Activated T-cell treated with anti-CD3 and anti-CD28 coated beads, Interleukin-2, amount 50 U/mL, for 4 hours (primary cell): ENCODE measurements at regions not wholly inside any gene's neighbourhood (a gene's known extent, or its start where the extent isn't known, plus 50 kb on each side); places are given as distances from the start of the nearest gene placed in this dataset.
"Not testable (repeated sequence)": the region's sequence is repeated elsewhere in the genome, so short reads cannot be mapped to it uniquely, and the experiment has no call there.

Experiments used
- ATAC-seq, 2 donors: fragments of 200-7000 bp; cut with Tn5 transposase; one replicate each; pipeline ENCODE4 v1.10.0; 2021
- DNase-seq: peaks from one replicate; pipeline ENCODE4 v3.0.0-alpha.2; 2020
- H3K27me3 Mint-ChIP-seq: one replicate; pipeline ENCODE4 v1.8.0; 2021; ENCODE audit warnings: low read depth, mixed read lengths
- H3K36me3 Mint-ChIP-seq: one replicate; pipeline ENCODE4 v1.8.0; 2022; ENCODE audit warnings: mixed read lengths; ENCODE audit not compliant: insufficient read depth
- H3K4me1 Mint-ChIP-seq: one replicate; pipeline ENCODE4 v1.8.0; 2021; ENCODE audit warnings: low read depth, mixed read lengths
- H3K4me3 Mint-ChIP-seq: one replicate; pipeline ENCODE4 v1.8.0; 2021; ENCODE audit warnings: mild to moderate bottlenecking, moderate library complexity, mixed read lengths
- H3K9me3 Mint-ChIP-seq: one replicate; pipeline ENCODE4 v1.8.0; 2021; ENCODE audit warnings: mixed read lengths

GRCh38 chr3:78266550-78266949 lies 1226.7 kb downstream of the ROBO2 start:
- peaks cover 23% of the 10 kb centered on the region for H3K9me3 Mint-ChIP-seq
- DNase-seq, H3K36me3 Mint-ChIP-seq, H3K4me3 Mint-ChIP-seq, H3K4me1 Mint-ChIP-seq, H3K27me3 Mint-ChIP-seq, ATAC-seq: not testable (repeated sequence)

- H3K9me3 Mint-ChIP-seq = peaks cover 23% of the 10 kb centered on the region
- no peak overlapping the region for H3K4me3 Mint-ChIP-seq
- DNase-seq = no peak
- no peaks in the 10 kb centered on the region for H3K4me1 Mint-ChIP-seq
- ATAC-seq = no peak
- H3K36me3 Mint-ChIP-seq = no peaks in the 10 kb centered on the region
- no peaks in the 10 kb centered on the region for H3K27me3 Mint-ChIP-seq
These were observed 1227.3 kb downstream of the ROBO2 start for GRCh38 chr3:78267235-78267634.

- H3K27me3 Mint-ChIP-seq = no peaks in the 10 kb centered on the region
- no peaks in the 10 kb centered on the region for H3K36me3 Mint-ChIP-seq
- ATAC-seq = no peak
- no peaks in the 10 kb centered on the region for H3K4me1 Mint-ChIP-seq
- DNase-seq = no peak
- peaks cover 17% of the 10 kb centered on the region for H3K9me3 Mint-ChIP-seq
- no peak overlapping the region for H3K4me3 Mint-ChIP-seq
These were observed 1228.2 kb downstream of the ROBO2 start for GRCh38 chr3:78268087-78268486.

GRCh38 chr3:78268716-78269668 lies 1229.1 kb downstream of the ROBO2 start:
- no peak overlapping the region for H3K4me3 Mint-ChIP-seq
- peak in 1 of 2 donors; percentile 23 for ATAC-seq
- H3K9me3 Mint-ChIP-seq = peaks cover 16% of the 10 kb centered on the region

GRCh38 chr3:78273326-78273725 lies 1233.4 kb downstream of the ROBO2 start:
- Mint-ChIP-seq H3K9me3 (peaks cover 8% of the 10 kb centered on the region), H3K27me3 (no peaks in the 10 kb centered on the region), H3K4me1 (no peaks in the 10 kb centered on the region), H3K36me3 (no peaks in the 10 kb centered on the region), H3K4me3 (no peak overlapping the region)
- DNase-seq (no peak), ATAC-seq (no peak)

More at GRCh38 chr3:78268716-78269668, 1229.1 kb downstream of the ROBO2 start:
- no peaks in the 10 kb centered on the region for H3K36me3 Mint-ChIP-seq
- no peaks in the 10 kb centered on the region for H3K4me1 Mint-ChIP-seq
- no peak for DNase-seq
- H3K27me3 Mint-ChIP-seq = no peaks in the 10 kb centered on the region

GRCh38 chr3:78274475-78275065 lies 1234.7 kb downstream of the ROBO2 start:
- H3K4me1 Mint-ChIP-seq = no peaks in the 10 kb centered on the region
- no peaks in the 10 kb centered on the region for H3K36me3 Mint-ChIP-seq
- no peak overlapping the region for H3K4me3 Mint-ChIP-seq
- peaks cover 13% of the 10 kb centered on the region for H3K9me3 Mint-ChIP-seq
- ATAC-seq (no peak), DNase-seq (no peak)
- no peaks in the 10 kb centered on the region for H3K27me3 Mint-ChIP-seq

- ATAC-seq (no peak), DNase-seq (no peak)
- Mint-ChIP-seq H3K36me3 (no peaks in the 10 kb centered on the region), H3K4me3 (no peak overlapping the region), H3K27me3 (no peaks in the 10 kb centered on the region), H3K4me1 (no peaks in the 10 kb centered on the region), H3K9me3 (peaks cover 13% of the 10 kb centered on the region)
These were observed 1235.5 kb downstream of the ROBO2 start for GRCh38 chr3:78275420-78275852.

GRCh38 chr3:78277220-78277619 lies 1237.3 kb downstream of the ROBO2 start:
- DNase-seq = no peak
- no peak for ATAC-seq
- Mint-ChIP-seq H3K9me3 (peaks cover 17% of the 10 kb centered on the region), H3K4me1 (no peaks in the 10 kb centered on the region), H3K27me3 (no peaks in the 10 kb centered on the region), H3K4me3 (no peak overlapping the region), H3K36me3 (no peaks in the 10 kb centered on the region)

GRCh38 chr3:78277801-78278200 lies 1237.9 kb downstream of the ROBO2 start:
- no peaks in the 10 kb centered on the region for H3K4me1 Mint-ChIP-seq
- H3K27me3 Mint-ChIP-seq = no peaks in the 10 kb centered on the region
- peaks cover 23% of the 10 kb centered on the region for H3K9me3 Mint-ChIP-seq
- ATAC-seq (no peak), DNase-seq (no peak)
- no peaks in the 10 kb centered on the region for H3K36me3 Mint-ChIP-seq
- no peak overlapping the region for H3K4me3 Mint-ChIP-seq

- Mint-ChIP-seq H3K27me3 (no peaks in the 10 kb centered on the region), H3K4me1 (no peaks in the 10 kb centered on the region), H3K36me3 (no peaks in the 10 kb centered on the region), H3K4me3 (no peak overlapping the region), H3K9me3 (peaks cover 24% of the 10 kb centered on the region)
- DNase-seq (no peak), ATAC-seq (no peak)
These were observed 1239.2 kb downstream of the ROBO2 start for GRCh38 chr3:78279091-78279490.

GRCh38 chr3:78281381-78281780 lies 1241.5 kb downstream of the ROBO2 start:
- ATAC-seq (no peak), DNase-seq (no peak)
- Mint-ChIP-seq H3K27me3 (no peaks in the 10 kb centered on the region), H3K9me3 (peaks cover 21% of the 10 kb centered on the region), H3K4me3 (no peak overlapping the region), H3K36me3 (no peaks in the 10 kb centered on the region), H3K4me1 (no peaks in the 10 kb centered on the region)

- Mint-ChIP-seq H3K4me3 (no peak overlapping the region), H3K4me1 (no peaks in the 10 kb centered on the region), H3K27me3 (no peaks in the 10 kb centered on the region), H3K36me3 (no peaks in the 10 kb centered on the region), H3K9me3 (peaks cover 18% of the 10 kb centered on the region)
- DNase-seq = no peak
- no peak for ATAC-seq
These were observed 1244.1 kb downstream of the ROBO2 start for GRCh38 chr3:78283994-78284393.

- Mint-ChIP-seq H3K27me3 (no peaks in the 10 kb centered on the region), H3K36me3 (no peaks in the 10 kb centered on the region), H3K9me3 (peaks cover 20% of the 10 kb centered on the region), H3K4me3 (no peak overlapping the region), H3K4me1 (no peaks in the 10 kb centered on the region)
- DNase-seq (no peak), ATAC-seq (no peak)
These were observed 1245.3 kb downstream of the ROBO2 start for GRCh38 chr3:78285032-78285728.

- DNase-seq (no peak), ATAC-seq (no peak)
- Mint-ChIP-seq H3K27me3 (no peaks in the 10 kb centered on the region), H3K9me3 (peaks cover 21% of the 10 kb centered on the region), H3K36me3 (no peaks in the 10 kb centered on the region), H3K4me3 (no peak overlapping the region), H3K4me1 (no peaks in the 10 kb centered on the region)
These were observed 1247.2 kb downstream of the ROBO2 start for GRCh38 chr3:78287085-78287484.
